RPMI8226 (cell line): ENCODE measurements at regions not wholly inside any gene's neighbourhood (a gene's known extent, or its start where the extent isn't known, plus 50 kb on each side); places are given as distances from the start of the nearest gene placed in this dataset.
A peak's percentile ranks its signal among the peaks of the same experiment; 100 is the strongest.

Source experiments
- DNase-seq: peaks from one replicate; pipeline ENCODE4 v3.0.0-alpha.2; 2015

GRCh38 chr17:79183293-79184158 lies 108.9 kb downstream of the ENGASE start:
- peak; percentile 26 for DNase-seq

GRCh38 chr17:79183043-79183292 lies 108.3 kb downstream of the ENGASE start:
- no peak for DNase-seq

- DNase-seq, result no peak
Observed at GRCh38 chr17:79182176-79183042, 107.8 kb downstream of the ENGASE start.

GRCh38 chr17:79180358-79181005 lies 105.9 kb downstream of the ENGASE start:
- DNase-seq, result no peak

- no peak for DNase-seq
Observed at GRCh38 chr17:79179334-79179733, 104.7 kb downstream of the ENGASE start.

GRCh38 chr17:79177877-79178276 lies 103.3 kb downstream of the ENGASE start:
- no peak for DNase-seq

GRCh38 chr17:79176792-79177601 lies 102.4 kb downstream of the ENGASE start:
- DNase-seq, result no peak

- no peak for DNase-seq
Observed at GRCh38 chr17:79174905-79175856, 100.6 kb downstream of the ENGASE start.

GRCh38 chr17:79174193-79174765 lies 99.7 kb downstream of the ENGASE start:
- DNase-seq, result no peak

- DNase-seq, result no peak
Observed at GRCh38 chr17:79171188-79171587, 96.6 kb downstream of the ENGASE start.

- DNase-seq, result no peak
Observed at GRCh38 chr17:79169861-79170260, 95.2 kb downstream of the ENGASE start.

GRCh38 chr17:79169366-79169765 lies 94.7 kb downstream of the ENGASE start:
- DNase-seq, result no peak

GRCh38 chr17:79168486-79169055 lies 93.9 kb downstream of the ENGASE start:
- DNase-seq, result peak; percentile 61

- DNase-seq, result no peak
Observed at GRCh38 chr17:79167486-79167885, 92.9 kb downstream of the ENGASE start.

GRCh38 chr17:79165756-79166473 lies 91.3 kb downstream of the ENGASE start:
- no peak for DNase-seq

- no peak for DNase-seq
Observed at GRCh38 chr17:79164913-79165695, 90.5 kb downstream of the ENGASE start.

- DNase-seq, result peak; percentile 28
Observed at GRCh38 chr17:79164408-79164807, 89.8 kb downstream of the ENGASE start.

- DNase-seq, result no peak
Observed at GRCh38 chr17:79163071-79163470, 88.4 kb downstream of the ENGASE start.
